Activated T-cell treated with anti-CD3 and anti-CD28 coated beads, Interleukin-2, amount 50 U/mL, for 48 hours (primary cell): ENCODE measurements at regions not wholly inside any gene's neighbourhood (a gene's known extent, or its start where the extent isn't known, plus 50 kb on each side); places are given as distances from the start of the nearest gene placed in this dataset.
"Not testable (repeated sequence)": the region's sequence is repeated elsewhere in the genome, so short reads cannot be mapped to it uniquely, and the experiment has no call there.

ENCODE experiments used
- DNase-seq, 2 experiments: peaks; one replicate each; pipeline ENCODE4 v3.0.0-alpha.2; 2020

DNA sequence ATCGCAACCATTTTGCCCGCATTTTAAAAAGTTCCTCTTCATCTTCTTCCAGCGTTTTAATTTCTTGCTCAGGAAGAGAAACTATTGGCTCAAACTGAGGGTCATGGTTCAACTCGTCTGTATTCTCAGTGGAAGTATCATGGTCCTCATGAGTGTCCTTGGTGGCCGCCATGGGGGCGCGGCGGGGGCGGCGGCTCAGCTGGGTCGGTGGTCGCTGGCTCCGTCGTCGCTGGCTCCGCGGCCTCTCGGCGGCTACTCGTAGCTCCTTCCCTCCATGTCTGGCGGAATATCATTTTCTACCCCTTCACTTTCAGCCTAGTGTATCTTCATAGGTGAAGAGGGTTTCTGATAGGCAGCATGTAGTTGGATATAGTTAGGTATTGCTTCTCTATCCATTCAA is 492.0 kb upstream of the MAGEB18 start:
- DNase-seq, result no peak

DNA sequence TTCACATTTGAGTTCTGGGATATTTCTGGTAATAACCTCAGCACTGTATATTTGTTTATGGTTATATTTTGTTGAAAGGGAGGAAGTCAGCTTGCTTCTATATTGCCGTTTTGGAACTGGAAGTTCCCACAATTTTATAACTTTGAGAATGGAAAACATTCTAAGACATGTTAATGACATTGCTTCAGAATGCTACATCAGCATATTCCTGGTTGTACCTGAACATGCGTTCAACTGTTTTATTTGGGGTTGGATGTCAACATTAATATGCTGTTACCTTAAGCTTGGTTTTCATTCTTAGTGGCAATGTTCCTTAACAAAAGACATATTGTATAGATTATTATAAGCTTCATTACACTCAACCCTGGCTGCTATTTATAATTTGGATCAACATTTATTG is 489.4 kb upstream of the MAGEB18 start:
- no peak for DNase-seq

DNA sequence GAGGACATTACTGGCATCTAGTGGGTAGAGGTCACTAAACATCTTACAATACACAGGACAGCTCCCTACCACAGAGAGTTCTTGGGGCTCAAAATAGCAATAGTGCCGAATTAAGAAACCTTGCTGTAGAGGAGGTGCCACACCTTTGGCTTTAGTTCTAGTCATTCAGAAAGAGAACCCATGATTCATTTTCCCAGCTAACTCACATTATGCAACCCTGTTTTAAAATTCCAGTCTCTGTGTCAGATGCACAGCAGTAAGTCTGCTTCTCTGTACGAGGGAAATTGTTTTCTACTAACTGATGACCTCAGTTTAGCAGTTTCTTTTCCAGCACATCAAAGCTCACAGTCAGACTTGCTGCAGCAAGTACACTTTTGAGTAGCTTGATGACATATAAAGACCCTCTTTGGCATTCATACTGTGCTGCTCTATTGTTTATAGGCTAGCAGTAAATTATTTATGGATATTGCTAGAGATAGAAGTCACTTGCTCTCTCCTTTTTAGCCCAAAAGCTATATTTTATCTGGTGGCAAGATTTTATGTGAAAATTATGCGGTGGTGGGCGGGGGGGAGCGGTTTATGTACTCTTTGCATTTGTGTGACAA is 487.8 kb upstream of the MAGEB18 start:
- DNase-seq, result no peak

DNA sequence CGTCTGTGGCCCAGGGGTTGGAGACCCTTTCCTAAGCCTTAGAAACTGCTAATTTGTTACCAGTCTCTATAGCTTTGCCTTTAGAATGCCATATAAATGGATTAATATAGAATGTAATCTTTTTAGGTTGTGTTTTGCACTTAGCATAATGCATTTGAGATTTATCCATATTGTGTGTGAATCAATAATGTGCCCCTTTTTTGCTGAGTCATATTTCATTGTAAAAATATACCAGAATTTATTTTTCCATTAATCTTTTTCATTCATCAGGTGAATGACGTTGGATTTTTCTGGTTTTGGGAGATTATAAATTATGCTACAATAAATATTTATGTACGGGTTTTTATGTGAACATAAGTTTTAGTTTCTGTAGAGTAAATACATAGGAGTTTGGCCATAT is 478.8 kb upstream of the MAGEB18 start:
- DNase-seq, result no peak

DNA sequence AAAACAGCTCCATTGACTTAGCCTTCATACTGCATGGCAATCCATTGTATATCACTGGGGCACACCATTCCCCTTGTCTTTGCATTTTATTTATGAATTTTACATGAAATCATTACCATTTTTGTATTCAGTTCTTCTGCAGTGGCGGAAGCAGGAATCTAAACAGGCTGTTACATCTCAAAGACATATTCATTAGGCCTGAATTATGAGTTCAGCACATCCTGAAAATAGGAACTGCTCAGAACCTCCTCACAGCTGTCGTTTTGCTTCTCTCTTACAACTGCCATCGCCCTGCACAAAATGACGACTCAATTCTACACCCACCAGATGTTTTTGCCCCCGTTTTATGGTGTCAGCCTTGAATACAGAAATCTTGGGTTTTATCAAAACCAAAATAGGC is 474.4 kb upstream of the MAGEB18 start:
- no peak for DNase-seq

DNA sequence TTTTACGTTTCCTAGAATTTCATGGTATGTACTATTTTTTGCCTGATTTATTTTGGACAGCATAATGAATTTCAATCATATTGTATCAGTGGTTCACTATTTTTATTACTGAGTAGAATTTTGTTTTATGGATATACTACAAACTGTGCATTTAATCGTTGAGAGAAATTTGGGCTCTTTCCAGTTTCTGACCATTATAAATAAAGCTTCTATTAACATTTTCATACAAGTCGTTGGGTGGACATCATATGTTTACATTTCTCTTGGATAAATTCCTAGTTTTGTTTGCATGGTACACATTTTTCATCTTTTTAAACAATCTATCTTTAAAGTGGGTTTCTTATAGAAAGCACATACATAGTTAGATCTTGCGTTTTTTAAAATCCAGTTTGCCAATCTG is 472.7 kb upstream of the MAGEB18 start:
- DNase-seq, result no peak

DNA sequence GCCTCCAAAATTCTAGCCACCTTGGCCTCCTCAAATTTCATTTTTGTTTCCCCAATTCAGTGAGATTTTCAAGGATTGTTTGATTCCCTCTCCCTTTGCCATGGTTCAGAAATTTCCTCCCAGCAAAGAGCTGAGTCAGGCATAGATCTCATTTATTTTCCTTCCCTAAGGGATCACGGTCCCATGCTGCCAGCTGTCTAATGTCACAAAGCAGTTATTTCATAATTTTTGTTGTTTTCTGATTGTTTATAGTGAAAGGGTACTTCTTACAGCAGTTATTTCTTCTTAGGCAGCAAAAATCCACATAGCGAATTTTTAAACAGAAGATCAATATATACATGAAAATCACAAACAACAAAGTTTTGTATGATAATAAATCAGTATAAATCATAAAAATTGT is 470.5 kb upstream of the MAGEB18 start:
- no peak for DNase-seq

DNA sequence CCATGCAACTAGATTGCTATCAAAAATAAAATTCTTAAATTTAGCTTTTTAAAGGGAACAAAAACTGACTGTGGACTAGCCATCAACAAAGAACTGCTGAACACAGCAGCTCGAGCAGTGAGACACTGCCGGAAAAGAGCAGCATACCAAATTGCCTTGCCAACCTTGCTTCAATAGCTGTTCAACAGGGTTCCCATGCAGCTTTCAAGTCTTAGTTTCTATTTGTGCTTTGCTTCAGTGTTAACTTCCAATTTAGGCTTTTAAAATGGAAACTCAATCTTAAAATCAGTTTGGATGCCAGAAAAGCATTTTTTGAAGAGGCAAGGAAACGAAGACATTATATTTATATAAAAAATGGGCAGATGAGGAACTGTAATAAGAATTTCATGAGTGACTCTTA is 463.4 kb upstream of the MAGEB18 start:
- no peak for DNase-seq

DNA sequence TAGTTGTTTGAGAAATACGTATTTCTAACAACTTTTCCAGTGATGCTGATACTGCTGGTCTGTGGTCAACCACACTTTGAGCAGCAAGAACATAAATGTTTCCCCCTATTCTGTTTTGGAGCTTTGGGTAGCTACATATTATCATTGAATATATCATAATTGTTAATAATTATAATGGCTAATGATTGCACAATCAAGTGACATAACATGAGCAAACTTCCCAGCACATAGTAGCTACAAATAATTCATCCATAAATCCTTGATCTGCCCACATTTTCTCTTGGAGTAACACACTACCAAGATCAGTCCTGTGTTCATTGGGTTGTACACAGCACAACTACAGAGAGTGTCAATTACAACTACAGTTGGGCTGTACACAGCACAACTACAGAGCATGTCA is 436.3 kb upstream of the MAGEB18 start:
- no peak for DNase-seq

DNA sequence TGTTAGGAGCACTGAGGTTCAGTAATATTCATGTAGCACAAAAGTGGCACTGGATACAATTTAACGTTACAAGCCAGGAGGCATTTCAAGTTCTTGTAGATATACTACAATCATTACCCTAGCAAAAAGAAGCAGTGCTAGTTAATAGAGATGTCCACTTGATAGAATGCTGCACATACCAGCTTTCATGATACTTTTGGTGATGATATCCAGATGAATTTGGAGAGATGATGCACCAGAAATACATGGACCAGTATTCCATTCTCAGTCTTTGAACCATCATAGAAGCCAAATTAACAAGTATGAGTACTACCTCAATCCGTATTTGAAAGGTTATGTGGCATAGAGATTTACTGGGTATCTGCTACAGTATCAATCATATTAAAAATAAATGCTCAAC is 421.0 kb upstream of the MAGEB18 start:
- DNase-seq, result no peak

DNA sequence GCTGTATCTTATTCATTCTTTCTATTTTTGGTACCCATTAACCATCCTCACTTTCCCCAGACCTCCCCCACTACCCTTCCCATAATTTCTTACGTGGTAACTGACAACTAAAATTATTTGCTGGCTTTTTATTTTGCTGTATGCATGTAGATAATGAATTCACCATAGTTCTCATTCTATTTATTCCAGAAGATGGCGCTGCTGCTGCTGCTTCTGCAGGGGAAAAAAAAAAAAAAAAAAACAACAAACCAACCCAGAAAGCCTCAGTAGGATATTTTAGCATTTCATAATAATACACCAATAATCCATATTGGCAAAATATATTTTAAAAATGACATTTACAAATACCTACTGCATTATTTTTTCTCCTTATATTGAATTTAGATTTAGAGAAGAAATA is 416.6 kb upstream of the MAGEB18 start:
- DNase-seq, result no peak

DNA sequence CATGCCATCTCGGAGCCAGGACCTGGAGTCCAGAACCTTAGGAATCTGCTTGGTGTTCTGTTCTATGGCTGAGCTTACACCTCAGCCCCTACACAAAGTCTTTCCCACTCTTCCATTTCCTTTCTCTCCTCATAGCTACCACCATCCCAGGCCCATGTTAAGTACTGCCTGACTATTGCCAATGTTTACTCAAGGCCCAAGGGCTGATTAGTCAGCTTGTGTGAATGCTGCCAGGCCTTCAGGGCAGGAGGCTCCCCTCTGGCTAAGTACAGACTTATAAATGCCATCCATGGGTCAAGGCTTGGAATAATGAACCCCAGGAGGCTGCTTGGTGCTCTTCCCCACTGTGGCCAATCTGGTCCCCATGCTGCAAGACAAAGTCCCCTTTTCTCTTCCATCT is 411.6 kb upstream of the MAGEB18 start:
- DNase-seq, result no peak

DNA sequence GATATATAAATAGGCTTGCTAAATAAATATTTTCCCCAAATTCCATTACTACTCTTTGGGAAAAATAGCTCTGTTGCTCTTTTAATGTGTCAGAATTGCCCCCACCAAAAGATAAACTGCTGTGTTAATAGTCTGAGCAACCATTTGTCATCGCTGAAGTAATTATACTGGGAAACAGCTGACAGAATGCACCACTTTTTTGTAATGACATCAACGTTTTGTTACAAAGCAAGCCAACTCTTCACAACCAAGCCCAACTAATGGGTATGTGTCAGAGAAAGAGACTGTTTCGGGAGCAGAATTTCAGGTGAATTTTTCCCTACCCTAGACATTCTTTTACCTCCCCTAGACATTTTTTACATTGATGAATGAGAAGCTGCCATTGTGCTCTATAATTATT is 405.0 kb upstream of the MAGEB18 start:
- DNase-seq, result no peak

DNA sequence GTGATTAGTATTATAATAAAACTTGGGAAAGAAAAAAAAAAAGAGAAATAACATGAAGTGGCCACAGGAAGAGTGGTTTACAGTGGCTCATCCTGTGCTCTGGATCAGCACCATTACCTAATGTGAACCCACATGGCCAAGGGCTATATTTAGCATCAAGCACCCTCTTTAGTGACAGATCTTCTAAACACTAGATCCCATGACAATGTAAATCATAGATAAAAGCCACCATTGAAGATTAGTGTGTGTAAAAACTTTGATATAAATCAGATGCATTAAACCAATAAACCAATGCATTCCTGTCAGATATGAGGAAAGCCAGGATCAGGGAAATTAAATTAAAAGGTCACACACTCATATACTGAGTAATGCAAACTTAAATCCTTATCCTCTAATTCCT is 400.6 kb upstream of the MAGEB18 start:
- no peak for DNase-seq

DNA sequence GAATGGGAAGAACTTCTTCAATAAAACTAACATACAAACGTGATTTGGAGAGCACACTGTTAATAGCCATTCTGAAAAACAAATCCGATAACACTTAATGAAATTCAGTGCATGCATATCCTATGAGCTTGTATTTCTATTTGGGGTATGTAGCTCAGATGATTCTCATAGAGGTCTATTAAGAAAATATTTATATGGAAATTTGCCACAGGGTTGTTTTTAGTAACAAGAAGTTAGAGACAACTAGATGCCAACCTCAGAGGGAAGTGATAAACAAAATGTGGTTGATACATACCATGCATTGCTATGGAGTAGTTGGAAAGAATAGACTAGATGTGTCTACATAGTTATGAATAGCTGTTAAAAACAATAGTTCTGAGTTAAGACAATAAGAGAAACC is 395.8 kb upstream of the MAGEB18 start:
- no peak for DNase-seq

DNA sequence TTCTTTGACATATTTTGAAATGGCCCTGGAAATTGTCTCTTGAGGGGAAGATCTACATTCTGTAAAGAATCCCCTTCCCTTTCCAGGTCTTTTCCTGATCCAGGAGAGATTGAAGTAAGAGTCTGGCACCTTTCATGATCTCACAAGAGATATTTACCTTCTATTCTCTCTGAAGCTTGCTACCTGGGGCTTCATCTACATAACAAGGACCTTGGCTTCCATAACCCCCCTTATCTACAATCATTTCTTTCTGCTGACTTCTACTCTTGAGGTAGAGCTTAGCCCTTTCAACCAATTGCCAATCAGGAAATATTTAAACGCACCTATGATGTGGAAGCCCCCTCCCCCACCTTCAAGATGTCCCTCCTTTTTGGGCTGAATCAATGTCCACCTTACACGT is 383.7 kb upstream of the MAGEB18 start:
- DNase-seq, result no peak

DNA sequence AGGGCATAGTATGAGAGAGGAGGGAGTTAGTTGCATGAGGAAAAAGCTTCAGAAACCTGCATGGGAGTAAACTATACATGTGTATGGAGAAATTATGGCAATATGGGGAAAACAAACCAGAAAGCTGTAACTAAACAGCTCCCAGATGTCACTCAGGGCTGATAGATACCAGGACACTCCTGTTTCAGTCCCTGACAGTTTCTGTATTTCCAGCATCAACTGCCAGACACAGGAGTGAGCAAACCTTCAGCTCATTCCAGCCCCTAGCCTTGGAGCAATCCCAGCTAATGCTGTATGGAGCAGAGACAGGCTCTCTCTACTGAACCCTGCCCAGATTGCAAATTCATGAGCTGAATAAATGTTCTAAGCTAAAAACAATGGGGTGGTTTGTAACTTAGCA is 382.9 kb upstream of the MAGEB18 start:
- DNase-seq, result no peak

DNA sequence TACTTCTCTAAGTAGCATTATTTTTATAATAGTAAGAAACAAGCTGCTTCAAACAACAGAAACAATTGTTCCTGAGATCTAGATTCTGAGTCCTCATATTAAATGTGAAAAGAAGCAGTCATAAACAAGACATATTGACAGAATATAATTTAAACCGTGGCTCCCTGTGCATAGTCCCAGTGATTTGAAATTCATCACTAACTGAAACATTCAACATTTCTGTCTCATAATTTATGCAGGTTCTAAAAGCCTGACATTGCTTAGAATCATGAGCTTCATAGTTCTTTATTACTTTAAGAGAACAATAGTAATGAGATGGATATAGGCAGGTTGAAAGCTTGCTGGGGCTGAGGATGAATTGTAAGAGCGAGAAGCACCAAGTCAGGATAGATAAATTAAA is 375.5 kb upstream of the MAGEB18 start:
- DNase-seq, result no peak

DNA sequence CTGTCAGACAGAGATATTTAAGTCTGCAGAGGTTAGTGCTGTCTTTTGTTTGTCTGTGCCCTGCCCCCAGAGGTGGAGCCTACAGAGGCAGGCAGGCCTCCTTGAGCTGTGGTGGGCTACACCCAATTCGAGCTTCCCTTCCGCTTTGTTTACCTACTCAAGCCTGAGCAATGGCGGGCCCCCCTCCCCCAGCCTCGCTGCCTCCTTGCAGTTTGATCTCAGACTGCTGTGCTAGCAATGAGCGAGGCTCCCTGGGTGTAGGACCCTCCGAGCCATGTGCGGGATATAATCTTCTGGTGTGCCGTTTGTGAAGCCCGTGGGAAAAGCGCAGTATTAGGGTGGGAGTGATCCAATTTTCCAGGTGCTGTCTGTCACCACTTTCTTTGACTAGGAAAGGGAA is 366.3 kb upstream of the MAGEB18 start:
- not testable (repeated sequence) for DNase-seq

DNA sequence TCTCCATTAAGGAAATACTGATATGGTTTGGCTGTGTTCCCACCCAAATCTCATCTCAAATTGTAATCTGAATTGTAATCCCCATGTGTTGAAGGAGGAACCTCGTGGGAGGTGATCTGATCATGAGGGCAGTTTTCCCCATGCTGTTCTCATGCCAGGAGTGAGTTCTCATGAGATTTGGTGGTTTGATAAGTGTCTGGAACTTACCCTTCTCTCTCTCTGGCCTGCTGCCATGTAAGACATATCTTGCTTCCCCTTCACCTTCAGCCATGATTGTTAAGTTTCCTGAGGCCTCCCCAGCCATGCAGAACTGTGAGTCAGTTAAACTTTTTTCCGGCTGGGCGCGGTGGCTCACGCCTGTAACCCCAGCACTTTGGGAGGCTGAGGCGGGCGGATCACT is 340.3 kb upstream of the MAGEB18 start:
- DNase-seq, result not testable (repeated sequence)

DNA sequence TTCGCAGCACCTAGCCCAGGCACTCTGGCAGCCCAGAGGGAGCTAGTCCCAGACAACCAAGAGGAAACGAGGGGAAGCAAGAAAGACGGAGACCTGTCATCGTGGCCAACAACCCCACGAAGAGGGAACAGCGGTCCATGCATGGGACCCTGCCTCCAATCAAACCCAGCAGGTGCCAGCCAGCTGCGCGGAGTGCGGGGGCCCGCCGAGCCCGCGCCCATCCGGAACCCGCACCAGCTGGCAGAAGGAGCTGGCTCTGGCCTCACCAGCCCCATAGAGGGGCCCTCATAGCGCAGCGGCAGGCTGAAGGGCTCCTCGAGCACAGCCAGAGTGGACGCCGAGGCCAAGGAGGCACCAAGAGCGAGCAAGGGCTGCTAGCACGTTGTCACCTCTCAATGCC is 332.4 kb upstream of the MAGEB18 start:
- DNase-seq, result no peak

DNA sequence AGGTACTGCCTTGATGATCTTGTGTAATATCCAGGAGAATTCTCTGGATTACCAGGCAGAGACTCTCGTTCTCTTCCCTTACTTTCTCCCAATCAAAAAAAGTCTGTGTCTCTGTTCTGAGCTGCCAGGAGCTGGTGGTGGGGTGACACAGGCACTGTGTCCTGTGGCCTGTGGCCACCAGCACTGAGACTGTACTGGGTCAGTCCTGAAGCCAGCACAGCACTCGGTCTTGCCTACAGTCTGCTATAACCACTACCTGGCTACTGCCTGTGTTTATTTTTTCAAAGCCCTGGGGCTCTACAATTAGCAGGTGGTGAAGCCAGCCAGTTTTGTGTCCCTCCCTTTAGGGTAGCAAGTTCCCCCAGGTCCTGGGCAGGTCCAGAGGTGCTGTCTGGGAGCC is 331.1 kb upstream of the MAGEB18 start:
- DNase-seq, result no peak

DNA sequence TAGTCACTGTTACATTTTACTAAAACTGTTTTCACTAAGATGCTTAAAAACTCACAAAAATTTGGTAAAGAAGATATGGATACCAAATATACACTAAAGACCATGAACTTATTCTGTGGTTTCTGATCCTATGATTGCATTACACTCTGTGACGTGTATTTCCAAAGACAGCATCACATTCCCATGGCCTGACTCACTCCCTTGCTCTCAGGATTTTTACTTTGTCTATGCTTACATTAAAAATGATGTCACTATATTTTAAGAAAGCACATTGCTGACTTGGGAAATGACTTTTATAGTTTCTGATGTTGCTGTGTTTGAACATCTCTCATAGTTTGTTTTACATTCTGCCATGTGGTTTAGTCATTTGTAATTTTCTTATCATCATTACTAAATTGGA is 327.9 kb upstream of the MAGEB18 start:
- no peak for DNase-seq

DNA sequence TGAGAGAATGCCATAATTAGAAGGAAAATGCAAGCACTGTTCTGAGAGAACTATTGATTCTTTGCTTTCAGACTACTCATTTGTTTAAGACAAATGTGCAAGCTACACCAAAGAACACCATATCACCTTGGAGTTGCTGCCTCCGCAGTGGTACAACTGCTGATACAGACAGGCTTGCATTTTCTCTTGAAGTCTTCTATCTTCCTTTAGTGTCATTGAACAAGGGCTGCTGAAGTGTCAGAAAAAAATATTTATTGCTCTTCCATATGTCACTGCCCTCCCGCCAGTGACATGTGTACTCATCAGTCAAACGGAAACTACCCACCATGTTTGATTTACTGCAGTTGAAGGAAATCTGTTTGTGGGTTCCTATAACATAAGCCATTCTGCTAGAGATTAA is 318.3 kb upstream of the MAGEB18 start:
- no peak for DNase-seq

DNA sequence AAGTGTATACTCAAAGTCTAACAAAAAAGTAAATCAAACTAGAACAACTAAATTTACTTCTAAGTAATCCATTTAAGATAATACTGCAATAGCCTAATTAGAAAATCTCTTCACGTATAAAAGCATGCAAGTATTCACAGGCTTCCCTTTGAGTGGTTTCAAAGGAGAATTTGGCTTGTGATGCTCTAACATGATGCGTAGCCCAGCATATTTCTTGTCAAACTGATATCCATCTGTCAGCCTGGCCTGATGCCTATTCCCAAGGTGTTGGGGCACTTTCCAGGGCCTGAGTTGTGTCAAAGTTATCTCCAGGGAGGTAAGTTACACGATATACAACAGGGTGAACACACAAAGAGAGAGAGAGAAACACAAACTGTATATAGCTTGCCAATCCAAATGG is 287.0 kb upstream of the MAGEB18 start:
- DNase-seq, result no peak

DNA sequence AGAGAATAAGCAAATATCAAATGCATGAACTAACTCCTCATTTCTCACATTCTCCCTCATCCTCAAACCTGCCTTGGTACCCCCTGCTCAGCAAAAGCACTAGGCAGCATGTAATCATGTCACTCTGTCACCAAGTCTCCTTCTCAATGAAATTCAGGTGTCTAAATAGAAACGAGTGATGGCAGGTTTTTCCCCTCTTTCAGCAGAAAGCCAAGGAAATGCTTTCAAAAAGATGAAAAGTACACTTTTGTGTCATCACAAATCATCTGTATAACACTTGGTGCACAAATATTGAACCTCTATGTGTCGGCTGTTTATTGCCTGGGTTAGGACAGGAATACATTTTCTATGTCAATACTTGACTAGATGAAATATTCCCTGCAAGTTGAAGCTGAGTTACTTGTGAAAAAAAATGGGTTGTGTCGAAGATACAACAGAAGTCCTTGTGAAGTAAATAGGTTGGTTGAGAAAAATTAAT is 285.1 kb upstream of the MAGEB18 start:
- DNase-seq, result no peak
